SK-N-MC (cell line): ENCODE measurements at regions not wholly inside any gene's neighbourhood (a gene's known extent, or its start where the extent isn't known, plus 50 kb on each side); places are given as distances from the start of the nearest gene placed in this dataset.

ENCODE experiments used
- EZH2 ChIP-seq: fragments of 200-600 bp; sonication (generic); IDR thresholded peaks from one replicate; pipeline ENCODE4 v1.6.1; 2017; ENCODE audit warnings: antibody characterized with exemption
- FOXP2 ChIP-seq: optimal IDR thresholded peaks from 2 replicates; pipeline ENCODE3; 2011; ENCODE audit warnings: mild to moderate bottlenecking, moderate library complexity; ENCODE audit not compliant: insufficient read depth; ENCODE audit errors: extremely low read length, control extremely low read depth
- POLR2AphosphoS5 ChIP-seq: IDR thresholded peaks from 2 replicates; pipeline ENCODE4 v1.6.1; 2012; ENCODE audit warnings: mild to moderate bottlenecking, low read depth, low read length, borderline replicate concordance

GRCh38 chr5:10832987-10833386, 72.0 kb upstream of the DAP start:
- TF ChIP-seq POLR2AphosphoS5, result no peak
- no peak for TF ChIP-seq EZH2
- no peak for TF ChIP-seq FOXP2
